ENCODE measurements at regions not wholly inside any gene's neighbourhood (a gene's known extent, or its start where the extent isn't known, plus 50 kb on each side); places are given as distances from the start of the nearest gene placed in this dataset.

DNA sequence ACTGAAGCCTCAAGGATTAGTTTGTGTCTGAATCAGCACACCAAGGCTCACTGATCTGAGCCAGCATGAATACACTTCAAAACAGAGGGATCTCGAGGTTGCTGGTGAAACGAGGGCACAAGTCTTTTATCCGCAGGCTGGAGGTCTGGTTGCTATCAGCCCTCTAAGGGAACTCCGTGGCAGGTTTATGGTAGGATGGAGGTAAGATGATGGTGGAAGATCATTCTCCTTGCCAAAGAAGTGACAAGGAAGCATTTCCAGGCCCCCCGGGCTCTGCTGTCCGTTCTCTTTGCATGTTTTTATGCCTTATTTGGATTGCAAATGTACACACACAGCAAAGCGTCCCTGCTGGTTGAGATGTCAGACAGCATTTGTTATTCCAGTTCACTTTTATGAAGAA is 268.3 kb downstream of the ARHGAP12 start:
- H3K9ac ChIP-seq (ENCODE audit: low read depth in 2 of 2, low read length in 2 of 2) = no peak overlapping the region
- no peak for DNase-seq
- H3K36me3 ChIP-seq = no peaks in the 10 kb centered on the region
- no peak overlapping the region for H3K4me3 ChIP-seq
- intact Hi-C loops (cut with DNase I) = no loop called here
- H3K4me1 ChIP-seq = no peaks in the 10 kb centered on the region
- no peaks in the 10 kb centered on the region for H3K27me3 ChIP-seq
- no peak overlapping the region for H3K27ac ChIP-seq
- no peaks in the 10 kb centered on the region for H3K9me3 ChIP-seq
- TF ChIP-seq CTCF (IDR thresholded peaks at IDR 0.05) = no peak

DNA sequence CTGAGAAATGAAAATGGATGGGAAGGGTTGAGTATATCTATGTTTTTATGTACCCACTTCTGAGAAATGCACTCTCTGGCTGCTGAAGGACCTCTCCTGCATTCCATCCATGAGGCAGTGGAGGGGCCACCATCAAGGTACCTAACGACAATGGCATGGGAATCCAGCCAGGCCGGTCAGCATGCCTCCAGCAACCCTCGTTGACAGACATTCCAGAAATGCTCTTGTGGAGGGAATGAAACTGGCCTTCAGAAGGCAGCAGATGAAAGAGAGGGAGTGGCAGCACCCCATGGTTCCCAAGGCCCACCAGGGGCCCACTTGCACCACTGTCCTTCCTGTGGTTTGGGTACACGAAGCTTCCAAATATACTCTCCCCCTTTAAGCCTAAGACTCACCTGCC is 269.0 kb downstream of the ARHGAP12 start:
- H3K9ac ChIP-seq (ENCODE audit: low read depth in 2 of 2, low read length in 2 of 2) = no peak overlapping the region
- H3K4me3 ChIP-seq = no peak overlapping the region
- intact Hi-C loops (cut with DNase I) = no loop called here
- H3K4me1 ChIP-seq = no peaks in the 10 kb centered on the region
- H3K36me3 ChIP-seq = no peaks in the 10 kb centered on the region
- no peak for DNase-seq
- no peaks in the 10 kb centered on the region for H3K27me3 ChIP-seq
- H3K9me3 ChIP-seq = no peaks in the 10 kb centered on the region
- no peak overlapping the region for H3K27ac ChIP-seq
- no peak for TF ChIP-seq CTCF (IDR thresholded peaks at IDR 0.05)

- no peak for DNase-seq
- Histone ChIP-seq H3K9me3 (no peaks in the 10 kb centered on the region), H3K9ac (ENCODE audit: low read depth in 2 of 2, low read length in 2 of 2) (no peak overlapping the region), H3K4me3 (no peak overlapping the region), H3K36me3 (no peaks in the 10 kb centered on the region), H3K4me1 (no peaks in the 10 kb centered on the region), H3K27ac (peak overlapping the region; percentile 13), H3K27me3 (no peaks in the 10 kb centered on the region)
- TF ChIP-seq CTCF (IDR thresholded peaks at IDR 0.05) = no peak
- intact Hi-C loops (cut with DNase I) = no loop called here
Observed at GRCh38 chr10:31657434-31657872, 271.2 kb downstream of the ARHGAP12 start.

GRCh38 chr10:31656851-31657433 is 271.7 kb downstream of the ARHGAP12 start:
- H3K4me1 ChIP-seq = no peaks in the 10 kb centered on the region
- H3K4me3 ChIP-seq = no peak overlapping the region
- H3K9me3 ChIP-seq = no peaks in the 10 kb centered on the region
- H3K27ac ChIP-seq = peak overlapping the region; percentile 13
- H3K36me3 ChIP-seq = no peaks in the 10 kb centered on the region
- no peak for TF ChIP-seq CTCF (IDR thresholded peaks at IDR 0.05)
- intact Hi-C loops (cut with DNase I) = no loop called here
- no peaks in the 10 kb centered on the region for H3K27me3 ChIP-seq
- no peak for DNase-seq
- H3K9ac ChIP-seq (ENCODE audit: low read depth in 2 of 2, low read length in 2 of 2) = no peak overlapping the region

- no peak for DNase-seq
- intact Hi-C loops (cut with DNase I) = no loop called here
Observed at GRCh38 chr10:31652038-31652437, 276.6 kb downstream of the ARHGAP12 start.

More at GRCh38 chr10:31652038-31652437, 276.6 kb downstream of the ARHGAP12 start:
- no peak overlapping the region for H3K9ac ChIP-seq (ENCODE audit: low read depth in 2 of 2, low read length in 2 of 2)
- no peak for TF ChIP-seq CTCF (IDR thresholded peaks at IDR 0.05)
- H3K9me3 ChIP-seq = no peaks in the 10 kb centered on the region
- no peak overlapping the region for H3K27ac ChIP-seq
- H3K27me3 ChIP-seq = no peaks in the 10 kb centered on the region
- H3K4me3 ChIP-seq = no peak overlapping the region
- no peaks in the 10 kb centered on the region for H3K36me3 ChIP-seq
- H3K4me1 ChIP-seq = no peaks in the 10 kb centered on the region

Data from colonic mucosa (tissue), 4 donors.